K562 (cell line): ENCODE measurements at regions not wholly inside any gene's neighbourhood (a gene's known extent, or its start where the extent isn't known, plus 50 kb on each side); places are given as distances from the start of the nearest gene placed in this dataset.
A peak's percentile ranks its signal among the peaks of the same experiment; 100 is the strongest.

ENCODE experiments used
- ATAC-seq: fragments of 200-7000 bp; cut with Tn5 transposase; 3 replicates; pipeline ENCODE4 v1.9.1; 2020; ENCODE audit warnings: moderate library complexity
- BruUV-seq: library from RNA; stranded (reverse); fragments of 400-500 nt; replicated peaks from 2 replicates; lab custom pipeline; 2021; lab: Mats Ljungman, UMichigan
- CTCF ChIA-PET: fragments of 300-600 bp; formaldehyde crosslinking; extraction: SDS; loops from one replicate; lab custom pipeline; 2021; ENCODE audit warnings: low intra/inter-chr PET ratio; lab: Yijun Ruan, JAX
- POLR2A ChIA-PET: fragments of 300-600, 350-650 bp; sonication (Branson Sonifier 250); formaldehyde crosslinking; extraction: SDS; loops from one replicate; lab custom pipeline; 2021; ENCODE audit warnings: antibody characterized with exemption, inconsistent platforms; lab: Yijun Ruan, JAX
- DNase-seq, 4 experiments: peaks; one replicate each; pipeline versions ENCODE4 v3.0.0 to v3.0.0-alpha.2; 2011 to 2018; ENCODE audit warnings: low spot score in 3 of 4, mixed read lengths in 3 of 4; ENCODE audit errors: extremely low read depth in 1 of 4
- FAIRE-seq: peaks from 2 replicates; lab custom pipeline; 2011; peaks lifted over from hg19 to GRCh38; lab: Jason Lieb, UNC
- H2AFZ ChIP-seq: 2 replicates; pipeline ENCODE4 v1.6.0; 2011; ENCODE audit warnings: low read depth, low read length, control low read depth, inconsistent platforms
- H3K27ac ChIP-seq: fragments of 200-600 bp; 3 replicates; pipeline ENCODE4 v1.8.0; 2011; ENCODE audit warnings: low read depth, mild to moderate bottlenecking, control low read depth, inconsistent platforms, low read length, moderate library complexity, mixed read lengths; ENCODE audit errors: extremely low read depth
- H3K27me3 ChIP-seq, 2 experiments: fragments of 300-600 bp in 1 of 2; 2 replicates in 1 of 2; 3 replicates in 1 of 2; pipeline versions ENCODE4 v1.6.0 to v1.8.0; 2011; ENCODE audit warnings: inconsistent platforms in 2 of 2, low read length in 2 of 2, mild to moderate bottlenecking in 1 of 2, mixed read lengths in 1 of 2, moderate library complexity in 1 of 2; ENCODE audit not compliant: control insufficient read depth in 2 of 2, insufficient read depth in 2 of 2
- H3K36me3 ChIP-seq: fragments of 300-600 bp; 3 replicates; pipeline ENCODE4 v1.8.0; 2011; ENCODE audit warnings: mild to moderate bottlenecking, low read length, inconsistent platforms; ENCODE audit not compliant: control insufficient read depth, insufficient read depth
- H3K4me1 ChIP-seq, 2 experiments: fragments of 200-600 bp in 1 of 2; replicated peaks in 1 of 2; 2 replicates in 1 of 2; 3 replicates in 1 of 2; pipeline versions ENCODE4 v1.5.1 to v1.8.0; 2011; ENCODE audit warnings: inconsistent platforms in 2 of 2, low read length in 2 of 2, mild to moderate bottlenecking in 1 of 2, mixed read lengths in 1 of 2, moderate library complexity in 1 of 2; ENCODE audit not compliant: control insufficient read depth in 2 of 2, insufficient read depth in 2 of 2
- H3K4me2 ChIP-seq: 2 replicates; pipeline ENCODE4 v1.6.1; 2011; ENCODE audit warnings: low read length, control low read depth, inconsistent platforms, mixed read lengths; ENCODE audit not compliant: insufficient read depth
- H3K4me3 ChIP-seq: fragments of 200-600 bp; sonication (generic), shearing (Covaris generic); 2 replicates; pipeline ENCODE4 v1.5.1; 2016; ENCODE audit warnings: control low read depth, inconsistent platforms
- H3K79me2 ChIP-seq: fragments of 200-600 bp; 3 replicates; pipeline ENCODE4 v1.8.0; 2011; ENCODE audit warnings: low read length, inconsistent platforms; ENCODE audit not compliant: control insufficient read depth, insufficient read depth
- H3K9ac ChIP-seq, 2 experiments: 2 replicates each; pipeline versions ENCODE4 v1.6.0 to v1.6.1; 2011; ENCODE audit warnings: low read depth in 2 of 2, low read length in 2 of 2, control low read depth in 1 of 2, inconsistent platforms in 1 of 2, mild to moderate bottlenecking in 1 of 2, mixed read lengths in 1 of 2; ENCODE audit not compliant: insufficient read depth in 1 of 2
- H3K9me1 ChIP-seq: one replicate; pipeline ENCODE4 v1.6.0; 2011; ENCODE audit warnings: inconsistent platforms, mild to moderate bottlenecking, low read length, moderate library complexity; ENCODE audit not compliant: control insufficient read depth, insufficient read depth
- H3K9me3 ChIP-seq: replicated peaks from 2 replicates; pipeline ENCODE4 v1.5.1; 2011; ENCODE audit warnings: low read depth, low read length, inconsistent platforms; ENCODE audit not compliant: control insufficient read depth, insufficient read depth
- H4K20me1 ChIP-seq: replicated peaks from 2 replicates; pipeline ENCODE4 v1.6.1; 2011; ENCODE audit warnings: low read length, inconsistent platforms, mixed read lengths; ENCODE audit not compliant: control insufficient read depth, insufficient read depth
- DDX20 ChIP-seq: fragments of 450-650 bp; IDR thresholded peaks from 2 replicates; pipeline ENCODE4 v1.6.1; 2016; ENCODE audit warnings: missing genetic modification characterization, low read depth, mild to moderate bottlenecking, missing compliant biosample characterization, moderate library complexity
- HMG20A ChIP-seq: fragments of 450-650 bp; formaldehyde crosslinking; conservative IDR thresholded peaks from 2 replicates; pipeline ENCODE4 v1.4.0; 2020; ENCODE audit warnings: mild to moderate bottlenecking, mixed read lengths
- HMGN3 ChIP-seq: IDR thresholded peaks from 2 replicates; pipeline ENCODE4 v1.6.1; 2011; ENCODE audit warnings: borderline replicate concordance, low read depth, mild to moderate bottlenecking, mixed read lengths, low read length; ENCODE audit not compliant: insufficient read length; ENCODE audit errors: extremely low read depth
- MYBL2 ChIP-seq, 2 experiments: fragments of 450-650 bp in 1 of 2; sonication (generic) in 1 of 2; formaldehyde crosslinking in 1 of 2; IDR thresholded peaks; 2 replicates each; pipeline versions ENCODE4 v1.6.1 to v1.8.1; 2017 to 2022; ENCODE audit warnings: borderline replicate concordance in 1 of 2, inconsistent platforms in 1 of 2, low read depth in 1 of 2, mild to moderate bottlenecking in 1 of 2, missing genetic modification reagents in 1 of 2, moderate library complexity in 1 of 2
- NFATC3 ChIP-seq: fragments of 450-650 bp; IDR thresholded peaks from 2 replicates; pipeline ENCODE4 v1.6.1; 2017; ENCODE audit warnings: mild to moderate bottlenecking
- RBM39 ChIP-seq: fragments of 200-400 bp; formaldehyde crosslinking; optimal IDR thresholded peaks from 2 replicates; pipeline ENCODE3; 2018; ENCODE audit warnings: low read depth, low read length
- ZFP30 ChIP-seq: fragments of 250-450 bp; sonication (Bioruptor Pico); IDR thresholded peaks from 2 replicates; pipeline ENCODE4 v1.8.0; 2022; ENCODE audit warnings: moderate library complexity, mild to moderate bottlenecking, inconsistent platforms, borderline replicate concordance
- ZNF140 ChIP-seq: fragments of 250-450 bp; sonication (Bioruptor Pico); IDR thresholded peaks from 2 replicates; pipeline ENCODE4 v1.8.0; 2021; ENCODE audit warnings: moderate library complexity, mild to moderate bottlenecking, inconsistent platforms
- ZNF408 ChIP-seq: fragments of 250-450 bp; sonication (Bioruptor Pico); IDR thresholded peaks from 2 replicates; pipeline ENCODE4 v1.4.0; 2020; ENCODE audit warnings: low read depth, mild to moderate bottlenecking, moderate library complexity
- WGBS: fragments of 100-300 bp; shearing (Covaris generic); methylation state at CpG from one replicate; pipeline ENCODE4 v1.1.6; 2016; ENCODE audit warnings: low coverage, mixed read lengths; ENCODE audit not compliant: insufficient coverage; ENCODE audit errors: missing lambda C conversion rate; 5-methylcytosine and 5-hydroxymethylcytosine counted together
- in situ Hi-C: fragments of 300-500 bp; cut with MboI; formaldehyde crosslinking; loops from 4 replicates; pipeline ENCODE4 v1.15.0; 2018; ENCODE audit warnings: inconsistent platforms, mixed read lengths
- intact Hi-C: fragments of 100-400 bp; cut with micrococcal nuclease; formaldehyde crosslinking; loops from 2 replicates; pipeline ENCODE4 v1.14.2; 2022
- TF ChIP-seq, protein P1 (sequence below), 2 experiments: fragments of 450-650 bp in 1 of 2; sonication (generic) in 1 of 2; formaldehyde crosslinking in 1 of 2; IDR thresholded peaks in 1 of 2; conservative IDR thresholded peaks in 1 of 2; 2 replicates each; pipeline versions ENCODE4 v1.6.1 to v1.8.1; 2016 to 2023; ENCODE audit warnings: mild to moderate bottlenecking in 2 of 2, moderate library complexity in 2 of 2, inconsistent platforms in 1 of 2, missing genetic modification reagents in 1 of 2
- TF ChIP-seq, protein P2 (sequence below): sonication (generic); formaldehyde crosslinking; IDR thresholded peaks from 2 replicates; pipeline ENCODE4 v1.8.0; 2022; ENCODE audit warnings: missing genetic modification reagents, mild to moderate bottlenecking, borderline replicate concordance

DNA sequence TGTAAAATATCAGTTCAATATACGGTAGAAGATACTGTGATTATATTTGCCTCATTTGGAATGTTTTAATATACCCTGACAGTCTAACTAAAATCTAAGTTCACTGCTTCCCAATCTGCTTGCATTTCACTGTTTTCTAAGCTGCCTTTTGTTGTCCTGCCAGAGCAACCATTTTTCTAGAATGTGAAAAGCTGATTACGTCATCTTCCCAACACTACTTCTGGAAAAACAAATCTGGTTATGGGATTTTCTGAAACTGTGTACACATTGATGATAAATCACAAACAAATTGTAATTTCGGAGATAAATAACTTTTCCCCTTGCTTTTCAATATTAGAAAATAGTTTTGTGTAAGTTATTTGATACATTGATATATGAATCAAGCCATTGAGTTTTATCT, 1529.0 kb downstream of the CDH11 start:
- FAIRE-seq (no peak), DNase-seq (no peak)
- in situ Hi-C loops = no loop called here
- H3K9me1 ChIP-seq = no peaks in the 10 kb centered on the region
- TF ChIP-seq ZFP30 (CRISPR knock-in tag) (no peak), HMG20A (CRISPR knock-in tag) (no peak), ZNF408 (no peak)
- TF ChIP-seq, protein P1, sequence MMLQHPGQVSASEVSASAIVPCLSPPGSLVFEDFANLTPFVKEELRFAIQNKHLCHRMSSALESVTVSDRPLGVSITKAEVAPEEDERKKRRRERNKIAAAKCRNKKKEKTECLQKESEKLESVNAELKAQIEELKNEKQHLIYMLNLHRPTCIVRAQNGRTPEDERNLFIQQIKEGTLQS (IDR thresholded peaks at IDR 0.05) = peak; percentile 33; the same call in 1 of the 2 replicates
- TF ChIP-seq, protein P1 (CRISPR knock-in tag; conservative IDR thresholded peaks at IDR 0.05) = no peak
- TF ChIP-seq, all 486 proteins: peak for 1
- Histone ChIP-seq H4K20me1 (no peaks in the 10 kb centered on the region), H3K9ac (no peak overlapping the region), H3K36me3 (no peaks in the 10 kb centered on the region), H3K4me1 (no peaks in the 10 kb centered on the region), H3K27me3 (no peaks in the 10 kb centered on the region), H2AFZ (no peak overlapping the region), H3K79me2 (no peaks in the 10 kb centered on the region), H3K4me2 (no peak overlapping the region), H3K4me3 (no peak overlapping the region), H3K9me3 (0 out of 2 replicates have a peak, but pooled peaks cover 2% of the 10 kb centered on the region), H3K27ac (no peak overlapping the region)
- intact Hi-C loops = no loop called here
- WGBS = 5% methylated on average over 3 of the region's 3 CpGs
- BruUV-seq = no TSS peak
- CTCF ChIA-PET = no interaction called here
- POLR2A ChIA-PET = no interaction called here
- no peak for ATAC-seq

DNA sequence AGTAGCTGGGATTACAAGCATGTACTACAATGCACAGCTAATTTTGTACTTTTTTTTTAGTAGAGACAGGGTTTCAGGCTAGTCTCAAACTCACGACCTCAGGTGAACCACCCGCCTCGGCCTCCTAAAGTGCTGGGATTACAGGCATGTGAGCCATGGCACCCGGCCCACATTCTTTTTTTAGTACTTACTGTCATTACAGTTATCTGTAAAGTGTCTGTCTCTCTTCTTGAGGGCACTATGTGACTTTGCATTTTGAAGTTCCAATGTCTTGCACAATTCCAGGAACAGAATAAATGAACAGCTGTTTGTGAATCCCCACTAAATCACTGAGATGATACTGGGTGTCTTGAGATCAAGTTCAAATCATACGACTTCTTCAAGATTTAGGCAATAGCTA, 1540.3 kb downstream of the CDH11 start:
- Histone ChIP-seq H3K27me3 (no peaks in the 10 kb centered on the region), H3K79me2 (no peaks in the 10 kb centered on the region), H3K36me3 (no peaks in the 10 kb centered on the region), H3K27ac (no peak overlapping the region), H3K4me1 (no peaks in the 10 kb centered on the region), H3K9ac (no peak overlapping the region), H3K9me3 (no peaks in the 10 kb centered on the region), H3K9me1 (no peaks in the 10 kb centered on the region), H3K4me3 (no peak overlapping the region), H2AFZ (no peak overlapping the region), H4K20me1 (no peaks in the 10 kb centered on the region), H3K4me2 (no peak overlapping the region)
- ChIA-PET POLR2A (no interaction called here), CTCF (no interaction called here)
- FAIRE-seq (no peak), DNase-seq (no peak), ATAC-seq (no peak)
- in situ Hi-C loops = no loop called here
- 0% methylated on average over 5 of the region's 5 CpGs for WGBS
- intact Hi-C loops = no loop called here
- no TSS peak for BruUV-seq
- TF ChIP-seq HMGN3 (no peak), NFATC3 (no peak), RBM39 (no peak), DDX20 (no peak), ZNF140 (CRISPR knock-in tag) (no peak), MYBL2 (IDR thresholded peaks at IDR 0.05; ENCODE audit: low read depth) (no peak), MYBL2 (CRISPR knock-in tag; IDR thresholded peaks at IDR 0.05; ENCODE audit: borderline replicate concordance) (no peak)
- TF ChIP-seq, protein P2, sequence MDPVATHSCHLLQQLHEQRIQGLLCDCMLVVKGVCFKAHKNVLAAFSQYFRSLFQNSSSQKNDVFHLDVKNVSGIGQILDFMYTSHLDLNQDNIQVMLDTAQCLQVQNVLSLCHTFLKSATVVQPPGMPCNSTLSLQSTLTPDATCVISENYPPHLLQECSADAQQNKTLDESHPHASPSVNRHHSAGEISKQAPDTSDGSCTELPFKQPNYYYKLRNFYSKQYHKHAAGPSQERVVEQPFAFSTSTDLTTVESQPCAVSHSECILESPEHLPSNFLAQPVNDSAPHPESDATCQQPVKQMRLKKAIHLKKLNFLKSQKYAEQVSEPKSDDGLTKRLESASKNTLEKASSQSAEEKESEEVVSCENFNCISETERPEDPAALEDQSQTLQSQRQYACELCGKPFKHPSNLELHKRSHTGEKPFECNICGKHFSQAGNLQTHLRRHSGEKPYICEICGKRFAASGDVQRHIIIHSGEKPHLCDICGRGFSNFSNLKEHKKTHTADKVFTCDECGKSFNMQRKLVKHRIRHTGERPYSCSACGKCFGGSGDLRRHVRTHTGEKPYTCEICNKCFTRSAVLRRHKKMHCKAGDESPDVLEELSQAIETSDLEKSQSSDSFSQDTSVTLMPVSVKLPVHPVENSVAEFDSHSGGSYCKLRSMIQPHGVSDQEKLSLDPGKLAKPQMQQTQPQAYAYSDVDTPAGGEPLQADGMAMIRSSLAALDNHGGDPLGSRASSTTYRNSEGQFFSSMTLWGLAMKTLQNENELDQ (CRISPR knock-in tag) = no peak
